ENCODE measurements at regions not wholly inside any gene's neighbourhood (a gene's known extent, or its start where the extent isn't known, plus 50 kb on each side); places are given as distances from the start of the nearest gene placed in this dataset.

DNA sequence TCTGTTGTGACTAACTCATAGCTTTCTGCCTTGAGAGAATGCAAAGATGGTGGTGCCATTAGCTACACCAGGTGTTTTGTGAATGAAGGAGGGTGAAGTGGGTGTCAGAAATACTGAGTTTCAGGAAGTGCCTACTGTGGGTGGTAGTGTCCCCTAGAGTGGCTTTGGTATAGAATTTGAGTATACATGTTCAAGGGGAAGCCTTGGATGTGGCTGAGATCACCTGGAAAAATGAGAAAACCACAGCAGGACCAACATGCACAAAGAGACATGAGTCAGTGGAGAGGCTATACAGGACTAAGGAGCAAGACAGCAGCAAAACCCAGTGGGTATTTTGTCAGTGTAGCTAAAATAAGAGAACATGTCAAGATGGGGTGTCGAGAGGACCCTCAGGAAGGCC lies 204.3 kb upstream of the TBL1X start:
- Histone ChIP-seq H4K8ac (ENCODE audit: low read depth in 2 of 2, low read length in 2 of 2) (no peak overlapping the region), H2BK120ac (ENCODE audit: low read depth, low read length) (no peak overlapping the region), H3K4me3 (ENCODE audit: insufficient read depth, low read depth, low read length) (no peak overlapping the region), H2AK5ac (ENCODE audit: low read depth, low read length) (no peak overlapping the region), H3K4me2 (ENCODE audit: low read depth, low read length) (no peak overlapping the region), H3K9me1 (ENCODE audit: insufficient read depth, low read length) (no peaks in the 10 kb centered on the region), H4K91ac (ENCODE audit: insufficient read depth, low read depth, low read length) (no peak overlapping the region), H4K5ac (ENCODE audit: low read depth, low read length) (no peak overlapping the region), H2BK15ac (ENCODE audit: low read depth, low read length) (no peak overlapping the region), H3K27ac (ENCODE audit: insufficient read depth, low read length) (no peak overlapping the region), H2BK5ac (ENCODE audit: low read depth, low read length, poor library complexity, severe bottlenecking) (no peak overlapping the region), H3K79me1 (ENCODE audit: low read depth in 1 of 2, low read length in 2 of 2) (no peaks in the 10 kb centered on the region), H3K9me3 (ENCODE audit: control insufficient read depth, insufficient read depth, low read length) (no peaks in the 10 kb centered on the region), H3K14ac (replicated peaks; ENCODE audit: low read depth, low read length) (no peak overlapping the region), H4K20me1 (ENCODE audit: insufficient read depth, low read length) (no peaks in the 10 kb centered on the region), H3K4ac (ENCODE audit: low read depth, low read length) (no peak overlapping the region), H3K18ac (ENCODE audit: low read depth, low read length) (no peak overlapping the region), H3K4me1 (ENCODE audit: control insufficient read depth, insufficient read depth, low read length) (no peaks in the 10 kb centered on the region), H3K36me3 (ENCODE audit: control insufficient read depth, insufficient read depth, low read length) (no peaks in the 10 kb centered on the region), H3K23ac (ENCODE audit: low read depth, low read length) (no peak overlapping the region), H3K9ac (ENCODE audit: low read depth, low read length) (no peak overlapping the region), H2AK9ac (replicated peaks; ENCODE audit: low read depth, low read length, poor library complexity) (no peak overlapping the region), H2BK20ac (ENCODE audit: low read depth, low read length) (no peak overlapping the region), H3K27me3 (ENCODE audit: control insufficient read depth, insufficient read depth, low read length) (no peaks in the 10 kb centered on the region), H2AFZ (replicated peaks; ENCODE audit: low read length, poor library complexity) (no peak overlapping the region), H3K56ac (ENCODE audit: extremely low read depth, insufficient read depth, low read length) (no peak overlapping the region)
- no peak for ATAC-seq (ENCODE audit: low read depth)
- in situ Hi-C loops (cut with MboI; ENCODE audit: low sequenced_read_pairs) = no loop called here
- BruUV-seq (replicated peaks) = no TSS peak
- no peak for DNase-seq
- dilution Hi-C loops (cut with HindIII; ENCODE audit: low sequenced_read_pairs, unreplicated experiment) = no loop called here
- WGBS, 2 experiments (ENCODE audit: extremely low coverage in 2 of 2, insufficient read length in 1 of 2) = no CpG with 5 or more reads among the region's 1 CpG
- intact Hi-C loops (cut with micrococcal nuclease) = no loop called here
- CTCF ChIA-PET = no interaction called here
- TF ChIP-seq MAZ (IDR thresholded peaks at IDR 0.05; ENCODE audit: borderline replicate concordance, low read depth, low read length) (no peak), MAFK (IDR thresholded peaks at IDR 0.05; ENCODE audit: low read depth, low read length) (no peak), FOS (IDR thresholded peaks at IDR 0.05; ENCODE audit: low read depth, low read length) (no peak), RCOR1 (IDR thresholded peaks at IDR 0.05; ENCODE audit: insufficient replicate concordance, low read length) (no peak), CEBPB (IDR thresholded peaks at IDR 0.05; ENCODE audit: low read depth, low read length) (no peak), NFE2L2 (IDR thresholded peaks at IDR 0.05; ENCODE audit: low read depth, low read length) (no peak), MXI1 (IDR thresholded peaks at IDR 0.05; ENCODE audit: borderline replicate concordance, low read depth, low read length) (no peak), BHLHE40 (IDR thresholded peaks at IDR 0.05; ENCODE audit: low read depth, low read length) (no peak), SMC3 (IDR thresholded peaks at IDR 0.05; ENCODE audit: low read depth, low read length) (no peak), RFX5 (IDR thresholded peaks at IDR 0.05; ENCODE audit: low read depth, low read length) (no peak), CHD1 (IDR thresholded peaks at IDR 0.05; ENCODE audit: low read depth, low read length) (no peak), POLR2A (IDR thresholded peaks at IDR 0.05; ENCODE audit: low read depth, low read length) (no peak), RAD21 (IDR thresholded peaks at IDR 0.05; ENCODE audit: low read length) (no peak)
- TF ChIP-seq, protein P1, sequence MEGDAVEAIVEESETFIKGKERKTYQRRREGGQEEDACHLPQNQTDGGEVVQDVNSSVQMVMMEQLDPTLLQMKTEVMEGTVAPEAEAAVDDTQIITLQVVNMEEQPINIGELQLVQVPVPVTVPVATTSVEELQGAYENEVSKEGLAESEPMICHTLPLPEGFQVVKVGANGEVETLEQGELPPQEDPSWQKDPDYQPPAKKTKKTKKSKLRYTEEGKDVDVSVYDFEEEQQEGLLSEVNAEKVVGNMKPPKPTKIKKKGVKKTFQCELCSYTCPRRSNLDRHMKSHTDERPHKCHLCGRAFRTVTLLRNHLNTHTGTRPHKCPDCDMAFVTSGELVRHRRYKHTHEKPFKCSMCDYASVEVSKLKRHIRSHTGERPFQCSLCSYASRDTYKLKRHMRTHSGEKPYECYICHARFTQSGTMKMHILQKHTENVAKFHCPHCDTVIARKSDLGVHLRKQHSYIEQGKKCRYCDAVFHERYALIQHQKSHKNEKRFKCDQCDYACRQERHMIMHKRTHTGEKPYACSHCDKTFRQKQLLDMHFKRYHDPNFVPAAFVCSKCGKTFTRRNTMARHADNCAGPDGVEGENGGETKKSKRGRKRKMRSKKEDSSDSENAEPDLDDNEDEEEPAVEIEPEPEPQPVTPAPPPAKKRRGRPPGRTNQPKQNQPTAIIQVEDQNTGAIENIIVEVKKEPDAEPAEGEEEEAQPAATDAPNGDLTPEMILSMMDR (conservative IDR thresholded peaks at IDR 0.05; ENCODE audit: low read depth, low read length) = no peak
- TF ChIP-seq, protein P2, sequence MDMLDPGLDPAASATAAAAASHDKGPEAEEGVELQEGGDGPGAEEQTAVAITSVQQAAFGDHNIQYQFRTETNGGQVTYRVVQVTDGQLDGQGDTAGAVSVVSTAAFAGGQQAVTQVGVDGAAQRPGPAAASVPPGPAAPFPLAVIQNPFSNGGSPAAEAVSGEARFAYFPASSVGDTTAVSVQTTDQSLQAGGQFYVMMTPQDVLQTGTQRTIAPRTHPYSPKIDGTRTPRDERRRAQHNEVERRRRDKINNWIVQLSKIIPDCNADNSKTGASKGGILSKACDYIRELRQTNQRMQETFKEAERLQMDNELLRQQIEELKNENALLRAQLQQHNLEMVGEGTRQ (IDR thresholded peaks at IDR 0.05; ENCODE audit: low read depth, low read length) = no peak
- TF ChIP-seq, protein P3, sequence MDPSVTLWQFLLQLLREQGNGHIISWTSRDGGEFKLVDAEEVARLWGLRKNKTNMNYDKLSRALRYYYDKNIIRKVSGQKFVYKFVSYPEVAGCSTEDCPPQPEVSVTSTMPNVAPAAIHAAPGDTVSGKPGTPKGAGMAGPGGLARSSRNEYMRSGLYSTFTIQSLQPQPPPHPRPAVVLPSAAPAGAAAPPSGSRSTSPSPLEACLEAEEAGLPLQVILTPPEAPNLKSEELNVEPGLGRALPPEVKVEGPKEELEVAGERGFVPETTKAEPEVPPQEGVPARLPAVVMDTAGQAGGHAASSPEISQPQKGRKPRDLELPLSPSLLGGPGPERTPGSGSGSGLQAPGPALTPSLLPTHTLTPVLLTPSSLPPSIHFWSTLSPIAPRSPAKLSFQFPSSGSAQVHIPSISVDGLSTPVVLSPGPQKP (IDR thresholded peaks at IDR 0.05; ENCODE audit: borderline replicate concordance, low read depth, low read length) = no peak
- POLR2A ChIA-PET (ENCODE audit: unreplicated experiment) = no interaction called here

Data from IMR-90 (cell line).